HepG2 (cell line): ENCODE measurements at regions not wholly inside any gene's neighbourhood (a gene's known extent, or its start where the extent isn't known, plus 50 kb on each side); places are given as distances from the start of the nearest gene placed in this dataset.

Experiments
- ATAC-seq: fragments of 200-7000 bp; cut with Tn5 transposase; 3 replicates; pipeline ENCODE4 v1.9.1; 2020; ENCODE audit warnings: mild to moderate bottlenecking, moderate library complexity
- BruUV-seq: library from RNA; stranded (reverse); fragments of 400-500 nt; replicated peaks from 2 replicates; lab custom pipeline; 2021; lab: Mats Ljungman, UMichigan
- CTCF ChIA-PET: fragments of 300-600 bp; formaldehyde crosslinking; extraction: SDS; loops from one replicate; lab custom pipeline; 2021; ENCODE audit warnings: low total read pairs, inconsistent platforms, low intra/inter-chr PET ratio; lab: Yijun Ruan, JAX
- POLR2A ChIA-PET: fragments of 350-600 bp; sonication (Branson Sonifier 250); formaldehyde crosslinking; loops from one replicate; lab custom pipeline; 2020; ENCODE audit warnings: antibody characterized with exemption, inconsistent platforms; lab: Yijun Ruan, JAX
- DNase-seq: peaks from one replicate; pipeline ENCODE4 v3.0.0-alpha.2; 2015; ENCODE audit warnings: low spot score
- FAIRE-seq: peaks from 3 replicates; lab custom pipeline; 2011; peaks lifted over from hg19 to GRCh38; lab: Jason Lieb, UNC
- H2AFZ ChIP-seq: one replicate; pipeline ENCODE4 v1.6.1; 2011; ENCODE audit warnings: low read length, inconsistent platforms
- H3K27ac ChIP-seq: fragments of 300-600 bp; 3 replicates; pipeline ENCODE4 v1.8.0; 2011; ENCODE audit warnings: mixed run types, mild to moderate bottlenecking, mixed read lengths, low read length, inconsistent platforms; ENCODE audit not compliant: insufficient read depth; ENCODE audit errors: extremely low read length
- H3K27me3 ChIP-seq, 2 experiments: fragments of 200-600 bp in 1 of 2; 2 replicates in 1 of 2; 3 replicates in 1 of 2; pipeline versions ENCODE4 v1.6.0 to v1.8.0; 2011; ENCODE audit warnings: low read length in 2 of 2, mild to moderate bottlenecking in 2 of 2, moderate library complexity in 2 of 2, inconsistent platforms in 1 of 2; ENCODE audit not compliant: insufficient read depth in 2 of 2, control insufficient read depth in 1 of 2
- H3K36me3 ChIP-seq, 2 experiments: fragments of 200-600 bp in 1 of 2; replicated peaks in 1 of 2; 2 replicates in 1 of 2; 3 replicates in 1 of 2; pipeline versions ENCODE4 v1.5.1 to v1.8.0; 2011; ENCODE audit warnings: low read length in 2 of 2, inconsistent platforms in 1 of 2; ENCODE audit not compliant: insufficient read depth in 2 of 2, control insufficient read depth in 1 of 2
- H3K4me1 ChIP-seq: 2 replicates; pipeline ENCODE4 v1.5.1; 2012; ENCODE audit warnings: low read length, inconsistent platforms; ENCODE audit not compliant: insufficient read depth
- H3K4me2 ChIP-seq: 2 replicates; pipeline ENCODE4 v1.6.0; 2011; ENCODE audit warnings: low read depth, low read length, inconsistent platforms
- H3K4me3 ChIP-seq, 3 experiments: fragments of 200-600 bp in 1 of 3; sonication (generic), shearing (Covaris generic) in 1 of 3; replicated peaks in 1 of 3; 2 replicates each; pipeline ENCODE4 v1.5.1; 2011 to 2016; ENCODE audit warnings: low read length in 3 of 3, inconsistent platforms in 2 of 3, low read depth in 2 of 3, mild to moderate bottlenecking in 2 of 3, control low read depth in 1 of 3, mixed read lengths in 1 of 3; ENCODE audit not compliant: insufficient read depth in 1 of 3
- H3K79me2 ChIP-seq: one replicate; pipeline ENCODE4 v1.6.1; 2011; ENCODE audit warnings: low read length, inconsistent platforms; ENCODE audit not compliant: insufficient read depth
- H3K9ac ChIP-seq: 2 replicates; pipeline ENCODE4 v1.6.0; 2011; ENCODE audit warnings: mild to moderate bottlenecking, low read depth, low read length, inconsistent platforms; ENCODE audit not compliant: insufficient read depth
- H3K9me3 ChIP-seq: 2 replicates; pipeline ENCODE4 v1.5.1; 2012; ENCODE audit warnings: mild to moderate bottlenecking, low read length
- H4K20me1 ChIP-seq: 2 replicates; pipeline ENCODE4 v1.6.0; 2011; ENCODE audit warnings: inconsistent platforms, mild to moderate bottlenecking, low read length, moderate library complexity; ENCODE audit not compliant: insufficient read depth
- FOXO4 ChIP-seq: sonication (generic); formaldehyde crosslinking; conservative IDR thresholded peaks from 2 replicates; pipeline ENCODE4 v1.8.1; 2023; ENCODE audit warnings: missing genetic modification reagents
- JUN ChIP-seq: sonication (generic); formaldehyde crosslinking; IDR thresholded peaks from 2 replicates; pipeline ENCODE4 v1.4.0; 2020; ENCODE audit warnings: mild to moderate bottlenecking, missing genetic modification reagents
- MEIS2 ChIP-seq: sonication (generic); formaldehyde crosslinking; IDR thresholded peaks from 2 replicates; pipeline ENCODE4 v1.9.0; 2021; ENCODE audit warnings: mild to moderate bottlenecking, missing genetic modification reagents
- NONO ChIP-seq, 2 experiments: fragments of 450-650 bp in 1 of 2; sonication (generic) in 1 of 2; formaldehyde crosslinking in 1 of 2; IDR thresholded peaks in 1 of 2; conservative IDR thresholded peaks in 1 of 2; 2 replicates each; pipeline versions ENCODE4 v1.6.1 to v1.8.0; 2017 to 2022; ENCODE audit warnings: mild to moderate bottlenecking in 1 of 2, missing genetic modification reagents in 1 of 2, moderate library complexity in 1 of 2
- RXRA ChIP-seq: sonication (generic); formaldehyde crosslinking; IDR thresholded peaks from 2 replicates; pipeline ENCODE4 v1.5.1; 2020; ENCODE audit warnings: missing genetic modification reagents
- SETDB1 ChIP-seq: sonication (generic); formaldehyde crosslinking; IDR thresholded peaks from 2 replicates; pipeline ENCODE4 v1.5.1; 2020; ENCODE audit warnings: missing genetic modification reagents, mild to moderate bottlenecking, borderline replicate concordance
- TBX3 ChIP-seq: fragments of 450-650 bp; IDR thresholded peaks from 2 replicates; pipeline ENCODE4 v1.6.1; 2017; ENCODE audit warnings: antibody characterized with exemption, mild to moderate bottlenecking, inconsistent platforms, borderline replicate concordance
- TSC22D2 ChIP-seq: sonication (generic); formaldehyde crosslinking; IDR thresholded peaks from 2 replicates; pipeline ENCODE4 v1.5.1; 2020; ENCODE audit warnings: missing genetic modification reagents, mild to moderate bottlenecking, borderline replicate concordance
- ZBTB20 ChIP-seq: sonication (generic); formaldehyde crosslinking; IDR thresholded peaks from 2 replicates; pipeline ENCODE4 v1.8.1; 2023; ENCODE audit warnings: missing genetic modification reagents, low read depth, mild to moderate bottlenecking, borderline replicate concordance
- ZNF12 ChIP-seq: sonication (generic); formaldehyde crosslinking; IDR thresholded peaks from 2 replicates; pipeline ENCODE4 v1.5.0; 2020; ENCODE audit warnings: missing genetic modification reagents
- ZNF160 ChIP-seq: sonication (generic); formaldehyde crosslinking; IDR thresholded peaks from 2 replicates; pipeline ENCODE4 v1.8.0; 2022; ENCODE audit warnings: mild to moderate bottlenecking, inconsistent platforms, missing genetic modification reagents
- ZNF20 ChIP-seq: sonication (generic); formaldehyde crosslinking; IDR thresholded peaks from 2 replicates; pipeline ENCODE4 v1.4.0; 2020; ENCODE audit warnings: mild to moderate bottlenecking, moderate library complexity, missing genetic modification reagents
- ZNF570 ChIP-seq: sonication (generic); formaldehyde crosslinking; IDR thresholded peaks from 2 replicates; pipeline ENCODE4 v1.4.0; 2020; ENCODE audit warnings: mild to moderate bottlenecking, missing genetic modification reagents, borderline replicate concordance
- ZNF777 ChIP-seq: sonication (generic); formaldehyde crosslinking; IDR thresholded peaks from 2 replicates; pipeline ENCODE4 v1.4.0; 2020; ENCODE audit warnings: missing genetic modification reagents
- WGBS: methylation state at CpG from one replicate; pipeline ENCODE4 v1.1.6; 2017; ENCODE audit warnings: low lambda C conversion rate; 5-methylcytosine and 5-hydroxymethylcytosine counted together
- in situ Hi-C: cut with HindIII; loops from 2 replicates; pipeline ENCODE4 v1.10.0; 2017; ENCODE audit warnings: low pct_unique_long_range_greater_than_20kb; ENCODE audit not compliant: extremely low pct_ligation_motif_present
- intact Hi-C: fragments of 100-400 bp; cut with micrococcal nuclease; formaldehyde crosslinking; loops from one replicate; pipeline ENCODE4 v1.10.0; 2022; ENCODE audit not compliant: unreplicated experiment

GRCh38 chr15:99480016-99480810 is 85.6 kb upstream of the MEF2A start:
- Histone ChIP-seq H2AFZ (no peak overlapping the region), H3K27me3 (peaks cover 0 to 8% of the 10 kb centered on the region in 2 experiments; a peak in 2 of 5 replicates), H4K20me1 (no peaks in the 10 kb centered on the region), H3K9ac (no peak overlapping the region), H3K4me3 (no peak overlapping the region), H3K27ac (no peak overlapping the region), H3K4me2 (no peak overlapping the region), H3K9me3 (no peaks in the 10 kb centered on the region), H3K4me1 (peaks cover 32% of the 10 kb centered on the region), H3K36me3 (no peaks in the 10 kb centered on the region), H3K79me2 (no peaks in the 10 kb centered on the region)
- intact Hi-C loops (no loop called here), in situ Hi-C loops (no loop called here)
- ATAC-seq (no peak), DNase-seq (no peak), FAIRE-seq (no peak)
- BruUV-seq: no TSS peak
- POLR2A ChIA-PET: interaction anchor here (1.2 kb wide), 1 partner anchor 16 kb away, joined by 3 read pairs; no protein-coding TSS in a partner anchor
- TF ChIP-seq ZNF570 (CRISPR knock-in tag) (no peak), ZNF12 (CRISPR knock-in tag) (peak; percentile 94)
- 19% methylated on average over 7 of the region's 10 CpGs for WGBS
- CTCF ChIA-PET: no interaction called here

- 29% methylated on average over 8 of the region's 8 CpGs for WGBS
- H2AFZ ChIP-seq: no peak overlapping the region
- no peak for ATAC-seq
- H3K27ac ChIP-seq: no peak overlapping the region
- no peak overlapping the region for H3K4me3 ChIP-seq
- no peak for DNase-seq
- intact Hi-C loops: no loop called here
- peaks cover 0 to 8% of the 10 kb centered on the region in 2 experiments; a peak in 2 of 5 replicates for H3K27me3 ChIP-seq
- no peak overlapping the region for H3K4me2 ChIP-seq
- no peaks in the 10 kb centered on the region for H3K9me3 ChIP-seq
- TF ChIP-seq TBX3 (no peak), NONO (IDR thresholded peaks at IDR 0.05) (no peak), NONO (CRISPR knock-in tag; conservative IDR thresholded peaks at IDR 0.05) (no peak), ZNF160 (CRISPR knock-in tag) (no peak), FOXO4 (CRISPR knock-in tag) (no peak), MEIS2 (no peak), RXRA (CRISPR knock-in tag) (no peak), ZNF777 (CRISPR knock-in tag) (no peak), JUN (CRISPR knock-in tag) (no peak), ZNF20 (CRISPR knock-in tag) (no peak), SETDB1 (CRISPR knock-in tag) (no peak), TSC22D2 (CRISPR knock-in tag) (no peak), ZBTB20 (CRISPR knock-in tag) (no peak)
- ChIA-PET POLR2A (no interaction called here), CTCF (no interaction called here)
- in situ Hi-C loops: no loop called here
- H3K9ac ChIP-seq: no peak overlapping the region
- H3K4me1 ChIP-seq: peaks cover 32% of the 10 kb centered on the region
- H4K20me1 ChIP-seq: no peaks in the 10 kb centered on the region
- no peak for FAIRE-seq
- BruUV-seq: no TSS peak
- no peaks in the 10 kb centered on the region for H3K79me2 ChIP-seq
- no peaks in the 10 kb centered on the region for H3K36me3 ChIP-seq
Observed at GRCh38 chr15:99481113-99481950, 84.5 kb upstream of the MEF2A start.
